Testis (tissue), 2 donors: ENCODE measurements at regions not wholly inside any gene's neighbourhood (a gene's known extent, or its start where the extent isn't known, plus 50 kb on each side); places are given as distances from the start of the nearest gene placed in this dataset.

Experiments
- POLR2A ChIP-seq: fragments of 450-650 bp; IDR thresholded peaks from one replicate; pipeline ENCODE4 v1.6.1; 2017; ENCODE audit warnings: antibody characterized with exemption, mild to moderate bottlenecking, moderate library complexity
- TF ChIP-seq, protein P1 (sequence below), 3 experiments: fragments of 450-650 bp in 2 of 3; fragments of 200-600 bp in 1 of 3; sonication (generic) in 1 of 3; IDR thresholded peaks; one replicate each; pipeline ENCODE4 v1.5.1; 2016 to 2019; ENCODE audit warnings: antibody characterized with exemption in 3 of 3, mild to moderate bottlenecking in 2 of 3, moderate library complexity in 1 of 3

DNA sequence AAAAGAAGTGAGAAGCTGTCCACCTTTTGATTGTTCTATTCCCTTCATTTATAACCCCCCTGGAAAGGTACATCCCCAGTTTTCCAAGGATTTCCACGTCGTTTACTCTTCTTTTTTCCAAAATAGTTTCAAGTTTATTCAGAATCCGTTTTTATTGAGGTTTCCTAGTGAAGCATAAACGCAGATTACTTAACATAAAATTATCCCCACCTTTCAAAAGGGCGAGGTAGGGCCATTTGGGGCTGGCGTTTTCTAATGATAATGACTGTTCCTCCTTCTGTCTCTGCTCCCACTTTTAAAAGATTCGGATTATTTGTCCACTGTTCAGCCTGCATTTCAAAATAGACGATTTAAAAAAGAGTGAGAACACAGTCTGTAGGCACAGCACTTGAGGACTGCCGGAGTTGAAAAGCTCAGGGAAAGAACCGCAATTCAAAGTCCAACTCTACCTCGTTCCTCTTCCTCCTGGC is 165.2 kb upstream of the PPP1R3A start:
- TF ChIP-seq, protein P1, sequence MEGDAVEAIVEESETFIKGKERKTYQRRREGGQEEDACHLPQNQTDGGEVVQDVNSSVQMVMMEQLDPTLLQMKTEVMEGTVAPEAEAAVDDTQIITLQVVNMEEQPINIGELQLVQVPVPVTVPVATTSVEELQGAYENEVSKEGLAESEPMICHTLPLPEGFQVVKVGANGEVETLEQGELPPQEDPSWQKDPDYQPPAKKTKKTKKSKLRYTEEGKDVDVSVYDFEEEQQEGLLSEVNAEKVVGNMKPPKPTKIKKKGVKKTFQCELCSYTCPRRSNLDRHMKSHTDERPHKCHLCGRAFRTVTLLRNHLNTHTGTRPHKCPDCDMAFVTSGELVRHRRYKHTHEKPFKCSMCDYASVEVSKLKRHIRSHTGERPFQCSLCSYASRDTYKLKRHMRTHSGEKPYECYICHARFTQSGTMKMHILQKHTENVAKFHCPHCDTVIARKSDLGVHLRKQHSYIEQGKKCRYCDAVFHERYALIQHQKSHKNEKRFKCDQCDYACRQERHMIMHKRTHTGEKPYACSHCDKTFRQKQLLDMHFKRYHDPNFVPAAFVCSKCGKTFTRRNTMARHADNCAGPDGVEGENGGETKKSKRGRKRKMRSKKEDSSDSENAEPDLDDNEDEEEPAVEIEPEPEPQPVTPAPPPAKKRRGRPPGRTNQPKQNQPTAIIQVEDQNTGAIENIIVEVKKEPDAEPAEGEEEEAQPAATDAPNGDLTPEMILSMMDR (IDR thresholded peaks at IDR 0.05): no peak
- TF ChIP-seq POLR2A: no peak
